GM23338 (cell line): ENCODE measurements at regions not wholly inside any gene's neighbourhood (a gene's known extent, or its start where the extent isn't known, plus 50 kb on each side); places are given as distances from the start of the nearest gene placed in this dataset.

Source experiments
- CREB1 ChIP-seq: fragments of 250-450 bp; sonication (Bioruptor Pico); IDR thresholded peaks from 2 replicates; pipeline ENCODE4 v1.5.0; 2020; ENCODE audit warnings: low read depth, mild to moderate bottlenecking, moderate library complexity
- CTCF ChIP-seq, 2 experiments: fragments of 200-600 bp in 1 of 2; sonication (generic) in 1 of 2; conservative IDR thresholded peaks; 2 replicates each; pipeline versions ENCODE4 v1.5.1 to v1.6.1; 2016 to 2017; ENCODE audit warnings: antibody characterized with exemption in 2 of 2, low read depth in 2 of 2, mild to moderate bottlenecking in 2 of 2, moderate library complexity in 1 of 2
- EZH2 ChIP-seq: fragments of 200-600 bp; sonication (generic); IDR thresholded peaks from one replicate; pipeline ENCODE4 v1.8.0; 2017; ENCODE audit warnings: antibody characterized with exemption, mild to moderate bottlenecking, low read depth; ENCODE audit not compliant: unreplicated experiment
- EZH2phosphoT487 ChIP-seq: fragments of 200-600 bp; sonication (generic); IDR thresholded peaks from one replicate; pipeline ENCODE4 v1.8.1; 2018; ENCODE audit warnings: antibody characterized with exemption; ENCODE audit not compliant: unreplicated experiment
- POLR2AphosphoS5 ChIP-seq: IDR thresholded peaks from 2 replicates; pipeline ENCODE4 v1.6.1; 2016; ENCODE audit warnings: antibody characterized with exemption, low read depth
- REST ChIP-seq: IDR thresholded peaks from one replicate; pipeline ENCODE4 v1.6.1; 2018; ENCODE audit warnings: antibody characterized with exemption; ENCODE audit not compliant: unreplicated experiment

- no peak for TF ChIP-seq CTCF (conservative IDR thresholded peaks at IDR 0.05; ENCODE audit: low read depth in 2 of 2)
- no peak for TF ChIP-seq POLR2AphosphoS5
- no peak for TF ChIP-seq REST
- TF ChIP-seq EZH2phosphoT487 = no peak
- no peak for TF ChIP-seq EZH2
- TF ChIP-seq CREB1 (CRISPR knock-in tag) = no peak
These were observed 183.4 kb upstream of the NRXN3 start for GRCh38 chr14:77986773-77987172.
